AG09309 (cell line): ENCODE measurements at regions not wholly inside any gene's neighbourhood (a gene's known extent, or its start where the extent isn't known, plus 50 kb on each side); places are given as distances from the start of the nearest gene placed in this dataset.

ENCODE experiments used
- DNase-seq: peaks from one replicate; pipeline ENCODE4 v3.0.0-alpha.2; 2010; ENCODE audit warnings: low read depth
- H3K4me3 ChIP-seq: 2 replicates; pipeline ENCODE4 v1.5.1; 2011; ENCODE audit warnings: mild to moderate bottlenecking, low read depth, low read length, moderate library complexity; ENCODE audit not compliant: control insufficient read depth
- CTCF ChIP-seq: IDR thresholded peaks from 2 replicates; pipeline ENCODE4 v1.5.1; 2011; ENCODE audit warnings: mild to moderate bottlenecking, low read depth, low read length, inconsistent platforms; ENCODE audit not compliant: insufficient read depth, control insufficient read depth; ENCODE audit errors: missing control alignments

- no peak for TF ChIP-seq CTCF
- DNase-seq: no peak
- H3K4me3 ChIP-seq: no peak overlapping the region
Observed at GRCh38 chr16:22668318-22668717, 145.6 kb upstream of the HS3ST2 start.

- DNase-seq: no peak
- no peak for TF ChIP-seq CTCF
- no peak overlapping the region for H3K4me3 ChIP-seq
Observed at GRCh38 chr16:22670044-22670536, 143.9 kb upstream of the HS3ST2 start.

- no peak overlapping the region for H3K4me3 ChIP-seq
- TF ChIP-seq CTCF: no peak
- no peak for DNase-seq
Observed at GRCh38 chr16:22670551-22671041, 143.4 kb upstream of the HS3ST2 start.

- no peak overlapping the region for H3K4me3 ChIP-seq
- DNase-seq: no peak
- no peak for TF ChIP-seq CTCF
Observed at GRCh38 chr16:22671301-22672076, 142.5 kb upstream of the HS3ST2 start.

GRCh38 chr16:22672830-22673210 lies 141.1 kb upstream of the HS3ST2 start:
- no peak for TF ChIP-seq CTCF
- H3K4me3 ChIP-seq: no peak overlapping the region
- no peak for DNase-seq

GRCh38 chr16:22673421-22673831 lies 140.5 kb upstream of the HS3ST2 start:
- no peak for TF ChIP-seq CTCF
- H3K4me3 ChIP-seq: no peak overlapping the region
- no peak for DNase-seq
